ENCODE measurements at regions not wholly inside any gene's neighbourhood (a gene's known extent, or its start where the extent isn't known, plus 50 kb on each side); places are given as distances from the start of the nearest gene placed in this dataset.
"Not testable (repeated sequence)": the region's sequence is repeated elsewhere in the genome, so short reads cannot be mapped to it uniquely, and the experiment has no call there.

DNA sequence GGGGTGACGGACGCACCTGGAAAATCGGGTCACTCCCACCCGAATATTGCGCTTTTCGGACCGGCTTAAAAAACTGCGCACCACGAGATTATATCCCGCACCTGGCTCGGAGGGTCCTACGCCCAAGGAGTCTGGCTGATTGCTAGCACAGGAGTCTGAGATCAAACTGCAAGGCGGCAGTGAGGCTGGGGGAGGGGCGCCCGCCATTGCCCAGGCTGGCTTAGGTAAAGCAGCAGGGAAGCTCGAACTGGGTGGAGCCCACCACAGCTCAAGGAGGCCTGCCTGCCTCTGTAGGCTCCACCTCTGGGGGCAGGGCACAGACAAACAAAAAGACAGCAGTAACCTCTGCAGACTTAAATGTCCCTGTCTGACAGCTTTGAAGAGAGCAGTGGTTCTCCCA lies 1760.6 kb upstream of the CDH9 start:
- DNase-seq (ENCODE audit: low read depth) = not testable (repeated sequence)

GRCh38 chr5:28788954-28789353 lies 1750.6 kb upstream of the CDH9 start:
- no peak for DNase-seq (ENCODE audit: low read depth)

GRCh38 chr5:28780083-28780692 lies 1741.8 kb upstream of the CDH9 start:
- no peak for DNase-seq (ENCODE audit: low read depth)

DNA sequence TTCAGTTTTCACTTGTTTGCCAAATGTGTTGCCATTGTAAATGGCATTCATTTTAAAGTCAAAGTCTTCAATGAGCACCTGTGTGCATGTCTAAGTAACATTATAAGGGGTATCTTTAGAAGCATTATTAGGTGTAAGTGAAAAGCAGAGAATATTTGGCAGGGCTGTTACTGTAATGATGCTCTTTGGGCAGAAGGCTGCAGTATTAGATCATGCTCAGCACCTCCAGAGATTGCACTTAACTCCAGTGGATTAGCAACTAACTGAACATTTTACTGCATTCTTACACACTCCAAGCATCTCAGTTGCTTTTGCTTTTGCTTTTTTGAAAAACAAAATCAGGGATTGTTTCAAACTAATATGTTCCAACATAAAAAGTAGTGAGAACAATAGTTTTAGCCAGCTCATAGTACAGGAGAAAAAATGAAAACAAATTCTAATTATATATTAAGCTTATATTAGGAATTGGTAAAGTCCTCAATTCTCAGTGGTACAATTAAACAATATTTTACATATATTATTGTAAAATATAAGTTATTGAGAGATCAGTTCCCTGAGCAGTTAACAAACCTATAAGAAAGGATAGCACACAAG lies 1740.9 kb upstream of the CDH9 start:
- no peak for DNase-seq (ENCODE audit: low read depth)

DNA sequence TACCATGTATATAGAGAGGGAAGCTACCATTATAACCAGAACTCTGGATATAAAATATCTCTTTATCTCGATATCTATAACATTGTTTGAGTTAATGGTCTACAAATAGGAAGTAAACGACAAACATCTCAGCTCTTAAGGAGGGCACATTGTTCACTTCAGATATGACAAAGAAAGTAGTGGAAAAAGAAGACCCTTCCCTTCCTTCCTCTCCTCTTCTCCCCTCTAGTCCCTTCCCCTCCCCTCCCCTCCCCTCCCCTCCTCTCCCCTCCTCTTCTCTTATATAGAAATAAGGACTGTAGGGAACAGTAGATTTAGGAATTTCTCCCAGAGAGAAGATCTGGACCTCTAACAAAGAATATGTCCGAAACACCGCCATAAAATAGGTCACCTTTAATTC lies 1731.9 kb upstream of the CDH9 start:
- no peak for DNase-seq (ENCODE audit: low read depth)

DNA sequence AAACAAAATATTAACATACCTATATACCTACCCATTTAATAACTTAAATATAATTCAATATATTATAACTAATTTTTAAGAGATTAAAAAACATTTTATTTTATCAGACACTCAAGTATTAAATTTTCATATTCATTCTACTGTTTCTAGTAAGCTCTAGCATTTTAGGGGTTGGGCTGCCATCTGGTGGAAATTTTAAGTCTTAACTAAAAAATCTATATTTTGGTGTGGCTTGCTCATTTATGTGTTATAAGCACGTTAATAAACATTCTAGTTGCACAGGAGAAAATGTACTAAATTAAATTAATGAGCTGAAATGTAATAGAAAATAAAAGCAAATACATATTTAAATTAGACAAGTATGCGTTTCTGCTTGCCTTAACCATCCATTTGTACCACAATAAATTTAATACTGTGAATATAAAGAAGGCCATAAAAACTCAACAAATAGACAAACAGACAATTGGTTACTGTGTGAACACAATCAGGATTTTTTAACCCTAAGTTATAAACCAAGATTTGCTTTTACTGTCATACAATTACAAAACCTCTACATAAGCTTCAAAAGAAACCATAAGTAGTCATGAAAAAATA lies 1728.3 kb upstream of the CDH9 start:
- no peak for DNase-seq (ENCODE audit: low read depth)

DNA sequence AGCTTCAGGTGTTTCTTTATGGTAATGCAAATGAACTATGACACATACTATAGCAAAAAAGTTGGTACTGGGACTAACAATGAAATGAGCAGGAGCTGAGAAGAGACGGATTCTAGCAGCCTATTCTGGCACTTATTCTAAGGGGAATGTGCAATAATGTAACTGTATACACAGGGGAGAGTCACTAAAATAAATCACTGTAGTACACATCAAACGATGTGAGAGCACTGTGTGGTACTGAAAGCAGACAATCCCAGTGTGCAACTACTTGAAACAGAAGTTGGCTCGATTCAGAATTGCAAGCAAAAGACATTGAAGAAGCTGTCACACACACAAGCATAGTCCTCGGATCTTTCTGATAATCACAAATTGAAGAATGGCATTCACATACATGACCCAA lies 1713.0 kb upstream of the CDH9 start:
- DNase-seq (ENCODE audit: low read depth) = no peak

GRCh38 chr5:28750251-28750650 lies 1711.9 kb upstream of the CDH9 start:
- no peak for DNase-seq (ENCODE audit: low read depth)

DNA sequence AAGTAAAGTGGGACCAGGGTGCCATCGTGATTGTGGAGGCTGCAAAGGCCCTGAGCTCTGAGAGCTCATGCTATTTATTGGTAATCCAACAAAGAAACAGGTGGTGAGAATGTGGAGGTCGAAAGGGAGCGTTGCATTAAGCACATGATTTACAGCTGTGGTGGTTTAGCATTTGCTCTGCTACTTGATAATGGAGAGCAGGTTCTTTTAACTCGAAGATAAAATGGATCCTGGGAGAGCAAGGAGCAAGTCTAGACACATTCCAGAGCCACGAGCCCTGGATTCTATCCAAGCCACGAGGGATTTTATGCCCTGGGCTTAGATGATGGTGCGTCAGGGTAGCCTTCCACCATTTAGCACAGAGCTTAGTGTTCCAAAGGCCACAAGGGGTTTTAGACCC lies 1710.1 kb upstream of the CDH9 start:
- DNase-seq (ENCODE audit: low read depth) = no peak

DNA sequence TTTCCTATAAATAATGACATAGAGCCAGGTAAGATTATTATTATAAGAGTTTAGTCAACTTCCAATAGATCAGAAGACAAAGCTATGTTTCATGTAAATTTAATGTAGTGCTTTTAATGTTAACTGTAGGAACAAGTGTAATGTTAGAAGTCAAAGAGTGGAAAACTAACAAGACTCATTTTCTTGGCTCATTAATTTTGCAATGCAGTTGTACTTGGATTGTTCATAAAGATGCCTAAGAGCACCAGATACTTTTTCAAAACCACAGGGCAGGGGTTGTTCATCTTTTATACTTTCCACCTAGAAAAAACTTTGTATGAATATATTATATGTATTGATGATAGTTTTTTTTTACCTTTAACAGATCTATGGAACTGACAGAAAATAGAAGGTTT lies 1705.3 kb upstream of the CDH9 start:
- no peak for DNase-seq (ENCODE audit: low read depth)

DNA sequence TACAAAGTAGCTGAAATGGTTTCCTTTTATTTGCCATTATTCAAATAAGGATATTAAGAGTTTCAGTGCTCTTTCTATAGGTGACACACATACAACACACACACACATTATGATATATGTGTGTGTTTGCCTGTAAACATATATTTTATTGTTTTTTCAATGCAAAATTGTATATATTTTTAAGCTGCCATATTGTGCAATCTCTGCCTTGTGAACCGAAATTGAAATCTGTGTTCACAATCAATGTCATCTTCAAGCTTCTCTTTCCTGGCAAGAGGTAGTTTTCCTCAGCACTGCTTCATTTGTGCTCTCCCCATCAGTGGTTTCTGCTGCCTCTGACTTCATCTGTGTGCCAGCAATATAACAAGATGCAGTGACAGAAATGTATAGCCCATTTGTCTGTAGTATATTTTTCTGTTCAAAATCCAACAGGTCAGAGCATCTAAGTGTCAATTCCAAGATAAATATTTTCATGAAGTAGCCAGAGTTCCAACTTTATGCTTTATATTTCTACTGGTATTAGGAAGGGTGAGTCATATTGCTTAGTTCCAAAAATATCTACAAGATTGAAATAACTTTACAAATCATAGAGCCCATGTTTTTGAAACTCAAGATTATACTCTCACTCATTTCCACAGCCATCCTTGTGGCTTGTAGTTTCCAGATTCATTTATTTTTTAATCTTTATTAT lies 1704.8 kb upstream of the CDH9 start:
- DNase-seq (ENCODE audit: low read depth) = no peak

DNA sequence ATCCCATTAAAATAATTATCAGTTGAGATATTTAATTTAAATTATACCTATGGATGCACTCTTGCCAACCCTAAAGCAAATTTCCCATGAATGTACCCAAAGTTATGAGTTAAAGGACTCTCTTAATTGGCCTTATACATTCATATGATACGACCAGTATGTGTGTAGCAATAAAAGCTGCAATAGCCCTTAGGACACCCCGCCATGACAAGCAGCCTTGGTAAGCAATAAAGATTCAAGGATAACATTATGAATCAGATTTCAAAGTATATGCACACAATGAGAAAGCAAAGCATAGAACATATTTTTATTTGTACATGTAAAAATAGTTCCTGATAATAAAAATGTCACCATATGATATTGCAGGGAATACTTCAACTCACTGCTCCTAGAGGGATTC lies 1699.3 kb upstream of the CDH9 start:
- no peak for DNase-seq (ENCODE audit: low read depth)

GRCh38 chr5:28737222-28737621 lies 1698.8 kb upstream of the CDH9 start:
- DNase-seq (ENCODE audit: low read depth) = no peak

GRCh38 chr5:28734396-28734795 lies 1696.0 kb upstream of the CDH9 start:
- DNase-seq (ENCODE audit: low read depth) = no peak

GRCh38 chr5:28729067-28729466 lies 1690.7 kb upstream of the CDH9 start:
- DNase-seq (ENCODE audit: low read depth) = no peak

GRCh38 chr5:28726815-28727214 lies 1688.4 kb upstream of the CDH9 start:
- no peak for DNase-seq (ENCODE audit: low read depth)

GRCh38 chr5:28725001-28725400 lies 1686.6 kb upstream of the CDH9 start:
- DNase-seq (ENCODE audit: low read depth) = no peak

DNA sequence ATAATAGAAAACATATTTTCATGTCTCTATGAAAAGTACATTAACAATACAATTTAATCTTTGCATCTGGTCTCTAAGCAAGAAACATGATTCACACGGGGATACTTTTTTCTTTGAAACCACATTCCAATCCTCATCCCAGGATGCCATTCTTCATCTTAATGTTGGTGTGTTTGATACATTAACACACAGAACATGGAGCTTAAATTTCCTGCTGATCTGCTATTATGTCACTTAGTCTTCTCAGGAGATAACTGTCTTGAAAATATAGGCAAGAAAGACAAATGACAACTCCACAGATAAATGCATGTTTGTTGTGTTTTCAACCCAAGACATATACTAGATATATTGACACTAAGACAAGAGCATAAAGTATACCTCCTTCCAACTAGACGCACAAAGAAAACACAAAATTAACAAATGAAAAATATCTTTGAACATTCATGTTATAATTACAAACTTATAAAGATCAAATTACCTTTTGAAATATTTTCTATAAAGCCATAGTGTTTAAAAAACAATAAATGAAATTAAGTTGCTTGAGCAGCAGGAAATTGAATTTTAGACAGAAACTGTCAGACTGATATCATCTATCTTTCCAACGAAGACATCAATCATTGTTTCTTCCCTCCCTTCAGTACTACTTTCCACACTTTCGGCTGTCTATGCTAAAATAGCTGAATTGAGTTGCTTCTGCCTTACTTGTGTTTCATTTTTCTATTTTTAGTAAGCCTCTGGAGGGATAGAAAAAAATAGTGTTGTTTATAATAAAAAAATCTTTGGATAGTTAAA lies 1676.7 kb upstream of the CDH9 start:
- DNase-seq (ENCODE audit: low read depth) = no peak

DNA sequence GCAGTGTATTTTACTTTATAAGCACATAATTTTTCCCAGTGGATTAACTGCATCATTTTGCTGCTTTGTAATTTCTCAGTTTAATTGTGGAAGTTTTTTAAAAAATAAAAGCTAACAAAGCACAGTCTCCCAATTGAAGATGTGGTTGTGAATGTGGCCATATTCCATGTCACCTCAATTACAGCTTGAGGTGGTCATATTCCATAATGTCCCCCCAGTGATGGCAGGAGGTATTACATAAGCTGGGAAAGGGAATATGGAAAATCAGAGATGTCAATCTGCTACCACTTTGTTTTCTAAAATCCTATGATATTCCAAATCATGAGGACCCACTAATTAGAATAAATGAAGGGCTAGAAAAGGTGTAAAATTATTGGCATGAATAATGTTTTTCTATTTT lies 1672.0 kb upstream of the CDH9 start:
- no peak for DNase-seq (ENCODE audit: low read depth)

GRCh38 chr5:28708472-28708871 lies 1670.1 kb upstream of the CDH9 start:
- DNase-seq (ENCODE audit: low read depth) = no peak

- DNase-seq (ENCODE audit: low read depth) = no peak
These were observed 1669.3 kb upstream of the CDH9 start for GRCh38 chr5:28707706-28708105.

DNA sequence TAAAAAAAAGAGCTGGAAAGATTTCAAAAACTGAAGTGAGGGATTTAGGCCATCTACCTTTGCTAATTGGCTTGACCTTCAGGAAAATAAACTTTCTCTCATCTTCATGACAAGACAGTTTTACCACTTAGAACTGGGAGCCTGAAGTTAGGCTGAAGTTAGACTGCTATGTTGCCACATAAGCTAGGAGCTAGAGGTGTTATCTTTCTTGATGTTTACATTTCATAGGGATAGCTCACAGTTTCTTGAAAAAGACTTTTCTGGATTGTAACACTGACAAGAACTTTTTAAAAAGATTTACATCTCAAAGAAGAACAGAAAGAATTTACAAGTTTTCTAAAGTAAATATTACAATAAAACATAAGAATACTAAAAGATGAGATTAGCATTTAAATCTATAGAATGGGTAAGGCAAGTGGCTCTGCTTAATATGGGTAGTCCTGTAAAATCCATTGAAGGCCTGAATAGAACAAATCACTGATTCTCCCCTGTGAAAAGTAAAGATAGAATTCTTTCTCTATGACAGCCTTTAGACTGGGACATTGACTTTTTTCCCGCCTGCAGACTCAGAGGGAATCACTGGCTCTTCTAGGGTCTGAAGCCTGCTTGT lies 1665.4 kb upstream of the CDH9 start:
- DNase-seq (ENCODE audit: low read depth) = no peak

All from GM04503 (cell line).